HL-60 (cell line): ENCODE measurements at regions not wholly inside any gene's neighbourhood (a gene's known extent, or its start where the extent isn't known, plus 50 kb on each side); places are given as distances from the start of the nearest gene placed in this dataset.

Source experiments
- DNase-seq, 2 experiments: peaks; one replicate each; pipeline ENCODE4 v3.0.0-alpha.2; 2010 to 2020; ENCODE audit warnings: low read depth in 1 of 2, low spot score in 1 of 2
- H3K27ac ChIP-seq: fragments of 250-450 bp; sonication (Bioruptor Pico); replicated peaks from 2 replicates; pipeline ENCODE4 v1.5.1; 2020; ENCODE audit warnings: mild to moderate bottlenecking, moderate library complexity
- H3K27me3 ChIP-seq: fragments of 250-450 bp; sonication (Bioruptor Pico); 2 replicates; pipeline ENCODE4 v1.5.1; 2021; ENCODE audit warnings: mild to moderate bottlenecking, moderate library complexity; ENCODE audit not compliant: insufficient read depth, poor library complexity, severe bottlenecking
- H3K4me3 ChIP-seq: replicated peaks from 2 replicates; pipeline ENCODE4 v1.5.1; 2011; ENCODE audit warnings: mild to moderate bottlenecking, control low read depth, low read length; ENCODE audit not compliant: insufficient read depth
- GABPA ChIP-seq: IDR thresholded peaks from 2 replicates; pipeline ENCODE4 v1.6.1; 2012; ENCODE audit warnings: low read depth
- POLR2AphosphoS5 ChIP-seq: IDR thresholded peaks from 2 replicates; pipeline ENCODE4 v1.6.1; 2012; ENCODE audit warnings: low read depth
- SPI1 ChIP-seq: IDR thresholded peaks from 2 replicates; pipeline ENCODE4 v1.6.1; 2012; ENCODE audit warnings: low read depth, mild to moderate bottlenecking, borderline replicate concordance
- TF ChIP-seq, protein P1 (sequence below): IDR thresholded peaks from 2 replicates; pipeline ENCODE4 v1.6.1; 2012; ENCODE audit warnings: low read depth; ENCODE audit not compliant: insufficient replicate concordance
- TF ChIP-seq, protein P2 (sequence below): IDR thresholded peaks from one replicate; pipeline ENCODE4 v1.5.1; 2011; ENCODE audit warnings: low read length, control low read depth, inconsistent platforms; ENCODE audit not compliant: insufficient read depth

GRCh38 chr10:35795131-35795824 is 153.2 kb upstream of the FZD8 start:
- no peak overlapping the region for H3K27ac ChIP-seq

DNA sequence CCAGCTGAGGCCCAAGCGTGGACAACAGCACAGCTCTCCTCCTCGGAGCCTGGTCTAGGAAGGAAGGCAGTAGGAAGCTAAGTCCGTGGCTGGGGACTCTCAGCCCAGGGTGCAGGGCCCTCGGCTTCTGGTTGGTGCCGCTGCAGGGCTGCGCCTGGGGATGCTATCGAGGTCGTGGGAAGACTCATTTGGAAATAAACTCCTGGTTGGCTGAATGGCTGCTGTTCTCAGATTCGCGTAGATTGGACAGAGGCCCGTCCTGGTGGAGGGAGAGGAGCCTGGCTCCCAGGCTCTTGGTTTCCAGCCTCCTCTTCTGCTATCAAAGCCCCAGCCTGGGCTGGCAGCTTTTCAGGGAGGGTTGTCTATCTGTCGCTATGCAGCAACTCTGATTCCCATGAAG is 152.6 kb upstream of the FZD8 start:
- H3K4me3 ChIP-seq = no peak overlapping the region
- DNase-seq = no peak
- no peak for TF ChIP-seq POLR2AphosphoS5
- TF ChIP-seq, protein P1, sequence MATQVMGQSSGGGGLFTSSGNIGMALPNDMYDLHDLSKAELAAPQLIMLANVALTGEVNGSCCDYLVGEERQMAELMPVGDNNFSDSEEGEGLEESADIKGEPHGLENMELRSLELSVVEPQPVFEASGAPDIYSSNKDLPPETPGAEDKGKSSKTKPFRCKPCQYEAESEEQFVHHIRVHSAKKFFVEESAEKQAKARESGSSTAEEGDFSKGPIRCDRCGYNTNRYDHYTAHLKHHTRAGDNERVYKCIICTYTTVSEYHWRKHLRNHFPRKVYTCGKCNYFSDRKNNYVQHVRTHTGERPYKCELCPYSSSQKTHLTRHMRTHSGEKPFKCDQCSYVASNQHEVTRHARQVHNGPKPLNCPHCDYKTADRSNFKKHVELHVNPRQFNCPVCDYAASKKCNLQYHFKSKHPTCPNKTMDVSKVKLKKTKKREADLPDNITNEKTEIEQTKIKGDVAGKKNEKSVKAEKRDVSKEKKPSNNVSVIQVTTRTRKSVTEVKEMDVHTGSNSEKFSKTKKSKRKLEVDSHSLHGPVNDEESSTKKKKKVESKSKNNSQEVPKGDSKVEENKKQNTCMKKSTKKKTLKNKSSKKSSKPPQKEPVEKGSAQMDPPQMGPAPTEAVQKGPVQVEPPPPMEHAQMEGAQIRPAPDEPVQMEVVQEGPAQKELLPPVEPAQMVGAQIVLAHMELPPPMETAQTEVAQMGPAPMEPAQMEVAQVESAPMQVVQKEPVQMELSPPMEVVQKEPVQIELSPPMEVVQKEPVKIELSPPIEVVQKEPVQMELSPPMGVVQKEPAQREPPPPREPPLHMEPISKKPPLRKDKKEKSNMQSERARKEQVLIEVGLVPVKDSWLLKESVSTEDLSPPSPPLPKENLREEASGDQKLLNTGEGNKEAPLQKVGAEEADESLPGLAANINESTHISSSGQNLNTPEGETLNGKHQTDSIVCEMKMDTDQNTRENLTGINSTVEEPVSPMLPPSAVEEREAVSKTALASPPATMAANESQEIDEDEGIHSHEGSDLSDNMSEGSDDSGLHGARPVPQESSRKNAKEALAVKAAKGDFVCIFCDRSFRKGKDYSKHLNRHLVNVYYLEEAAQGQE = no peak
- TF ChIP-seq GABPA = no peak
- TF ChIP-seq, protein P2, sequence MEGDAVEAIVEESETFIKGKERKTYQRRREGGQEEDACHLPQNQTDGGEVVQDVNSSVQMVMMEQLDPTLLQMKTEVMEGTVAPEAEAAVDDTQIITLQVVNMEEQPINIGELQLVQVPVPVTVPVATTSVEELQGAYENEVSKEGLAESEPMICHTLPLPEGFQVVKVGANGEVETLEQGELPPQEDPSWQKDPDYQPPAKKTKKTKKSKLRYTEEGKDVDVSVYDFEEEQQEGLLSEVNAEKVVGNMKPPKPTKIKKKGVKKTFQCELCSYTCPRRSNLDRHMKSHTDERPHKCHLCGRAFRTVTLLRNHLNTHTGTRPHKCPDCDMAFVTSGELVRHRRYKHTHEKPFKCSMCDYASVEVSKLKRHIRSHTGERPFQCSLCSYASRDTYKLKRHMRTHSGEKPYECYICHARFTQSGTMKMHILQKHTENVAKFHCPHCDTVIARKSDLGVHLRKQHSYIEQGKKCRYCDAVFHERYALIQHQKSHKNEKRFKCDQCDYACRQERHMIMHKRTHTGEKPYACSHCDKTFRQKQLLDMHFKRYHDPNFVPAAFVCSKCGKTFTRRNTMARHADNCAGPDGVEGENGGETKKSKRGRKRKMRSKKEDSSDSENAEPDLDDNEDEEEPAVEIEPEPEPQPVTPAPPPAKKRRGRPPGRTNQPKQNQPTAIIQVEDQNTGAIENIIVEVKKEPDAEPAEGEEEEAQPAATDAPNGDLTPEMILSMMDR = no peak
- no peak for TF ChIP-seq SPI1
- H3K27me3 ChIP-seq = no peaks in the 10 kb centered on the region
- H3K27ac ChIP-seq = no peak overlapping the region

More at GRCh38 chr10:35795131-35795824, 153.2 kb upstream of the FZD8 start:
- no peak for DNase-seq
- Histone ChIP-seq H3K27me3 (no peaks in the 10 kb centered on the region), H3K4me3 (no peak overlapping the region)
- TF ChIP-seq, protein P1 = no peak

GRCh38 chr10:35792291-35792690 is 150.2 kb upstream of the FZD8 start:
- H3K27ac ChIP-seq = no peak overlapping the region
- TF ChIP-seq, protein P2 = no peak
- no peak for TF ChIP-seq GABPA
- no peaks in the 10 kb centered on the region for H3K27me3 ChIP-seq
- no peak overlapping the region for H3K4me3 ChIP-seq
- no peak for DNase-seq

DNA sequence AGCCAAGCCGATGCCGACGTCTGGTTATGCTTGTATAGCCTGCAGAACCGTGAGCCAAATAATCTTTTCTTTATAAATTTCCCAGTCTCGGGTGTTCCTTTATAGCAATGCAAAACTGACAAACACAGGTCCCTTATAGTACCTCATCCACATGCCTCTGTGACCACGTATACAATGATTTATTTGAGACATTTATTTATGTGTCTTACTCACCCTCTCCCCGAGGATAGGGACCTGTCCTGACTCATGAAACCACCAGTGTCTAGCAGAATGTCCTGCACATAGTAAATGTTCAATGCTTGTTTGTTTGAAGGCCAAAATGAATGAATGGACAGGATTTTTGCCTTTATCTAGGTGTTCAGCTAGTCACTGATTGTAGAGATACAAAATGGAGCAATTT is 147.9 kb upstream of the FZD8 start:
- H3K27ac ChIP-seq = no peak overlapping the region
- no peak overlapping the region for H3K4me3 ChIP-seq
- TF ChIP-seq SPI1 = no peak
- TF ChIP-seq, protein P2 = no peak
- TF ChIP-seq, protein P1 = no peak
- TF ChIP-seq POLR2AphosphoS5 = no peak
- no peak for TF ChIP-seq GABPA
- no peak for DNase-seq
- H3K27me3 ChIP-seq = no peaks in the 10 kb centered on the region
